SK-N-MC (cell line): ENCODE measurements at regions not wholly inside any gene's neighbourhood (a gene's known extent, or its start where the extent isn't known, plus 50 kb on each side); places are given as distances from the start of the nearest gene placed in this dataset.
"Not testable (repeated sequence)": the region's sequence is repeated elsewhere in the genome, so short reads cannot be mapped to it uniquely, and the experiment has no call there.

Experiments used
- DNase-seq: peaks from one replicate; pipeline ENCODE4 v3.0.0-alpha.2; 2011; ENCODE audit warnings: low read depth, low spot score
- H3K27ac ChIP-seq: fragments of 200-600 bp; sonication (generic); 2 replicates; pipeline ENCODE4 v1.5.1; 2016; ENCODE audit warnings: mixed run types
- H3K36me3 ChIP-seq: fragments of 200-600 bp; sonication (generic); 2 replicates; pipeline ENCODE4 v1.6.1; 2017; ENCODE audit warnings: antibody characterized with exemption, low read length, mixed read lengths; ENCODE audit not compliant: insufficient read depth
- H3K4me3 ChIP-seq: fragments of 200-600 bp; sonication (generic); 2 replicates; pipeline ENCODE4 v1.5.1; 2016
- H3K9ac ChIP-seq: fragments of 200-600 bp; sonication (generic); 2 replicates; pipeline ENCODE4 v1.8.0; 2017; ENCODE audit warnings: mixed run types, mixed read lengths; ENCODE audit not compliant: insufficient read length
- H3K9me3 ChIP-seq: fragments of 200-600 bp; sonication (generic); 2 replicates; pipeline ENCODE4 v1.6.1; 2017; ENCODE audit warnings: low read depth, mild to moderate bottlenecking, antibody characterized with exemption, low read length, moderate library complexity, mixed read lengths
- EZH2 ChIP-seq: fragments of 200-600 bp; sonication (generic); IDR thresholded peaks from one replicate; pipeline ENCODE4 v1.6.1; 2017; ENCODE audit warnings: antibody characterized with exemption
- FOXP2 ChIP-seq: optimal IDR thresholded peaks from 2 replicates; pipeline ENCODE3; 2011; ENCODE audit warnings: mild to moderate bottlenecking, moderate library complexity; ENCODE audit not compliant: insufficient read depth; ENCODE audit errors: extremely low read length, control extremely low read depth
- POLR2AphosphoS5 ChIP-seq: IDR thresholded peaks from 2 replicates; pipeline ENCODE4 v1.6.1; 2012; ENCODE audit warnings: mild to moderate bottlenecking, low read depth, low read length, borderline replicate concordance

- H3K9me3 ChIP-seq, H3K27ac ChIP-seq, DNase-seq, H3K36me3 ChIP-seq, H3K9ac ChIP-seq, H3K4me3 ChIP-seq: not testable (repeated sequence)
Measured at GRCh38 chr11:14573539-14574057, 53.4 kb upstream of the PSMA1 start.

- DNase-seq: no peak
Measured at GRCh38 chr11:14577292-14577691, 57.1 kb upstream of the PSMA1 start.

GRCh38 chr11:14577835-14578529 lies 57.8 kb upstream of the PSMA1 start:
- TF ChIP-seq POLR2AphosphoS5 (no peak), FOXP2 (no peak), EZH2 (no peak)
- peak overlapping the region; percentile 76 for H3K27ac ChIP-seq
- H3K9ac ChIP-seq: no peak overlapping the region
- H3K4me3 ChIP-seq: peak overlapping the region; percentile 16
- H3K9me3 ChIP-seq: no peaks in the 10 kb centered on the region
- H3K36me3 ChIP-seq: no peaks in the 10 kb centered on the region
- DNase-seq: no peak

More at GRCh38 chr11:14577292-14577691, 57.1 kb upstream of the PSMA1 start:
- TF ChIP-seq EZH2 (no peak), FOXP2 (no peak), POLR2AphosphoS5 (no peak)
- H3K9ac ChIP-seq: no peak overlapping the region
- H3K36me3 ChIP-seq: no peaks in the 10 kb centered on the region
- H3K9me3 ChIP-seq: no peaks in the 10 kb centered on the region
- H3K27ac ChIP-seq: no peak overlapping the region
- no peak overlapping the region for H3K4me3 ChIP-seq

- DNase-seq: peak; percentile 89
- TF ChIP-seq EZH2 (no peak), FOXP2 (peak; percentile 98), POLR2AphosphoS5 (no peak)
- Histone ChIP-seq H3K27ac (peak overlapping the region; percentile 76), H3K9ac (no peak overlapping the region), H3K4me3 (peak overlapping the region; percentile 16), H3K36me3 (no peaks in the 10 kb centered on the region), H3K9me3 (no peaks in the 10 kb centered on the region)
Measured at GRCh38 chr11:14578541-14578956, 58.4 kb upstream of the PSMA1 start.

- no peak for DNase-seq
Measured at GRCh38 chr11:14579646-14580045, 59.5 kb upstream of the PSMA1 start.

GRCh38 chr11:14582793-14583192 lies 60.8 kb upstream of the PDE3B start:
- TF ChIP-seq FOXP2 (no peak), EZH2 (no peak), POLR2AphosphoS5 (no peak)
- no peak overlapping the region for H3K4me3 ChIP-seq

More at GRCh38 chr11:14579646-14580045, 59.5 kb upstream of the PSMA1 start:
- TF ChIP-seq FOXP2 (no peak), POLR2AphosphoS5 (no peak), EZH2 (no peak)
- Histone ChIP-seq H3K9ac (no peak overlapping the region), H3K36me3 (no peaks in the 10 kb centered on the region), H3K27ac (no peak overlapping the region; the same call in 1 of the 2 replicates), H3K9me3 (no peaks in the 10 kb centered on the region), H3K4me3 (no peak overlapping the region)

GRCh38 chr11:14583252-14584034 lies 60.2 kb upstream of the PDE3B start:
- H3K9ac ChIP-seq: no peak overlapping the region
- no peak for DNase-seq
- TF ChIP-seq FOXP2 (no peak), EZH2 (no peak), POLR2AphosphoS5 (no peak)

More at GRCh38 chr11:14582793-14583192, 60.8 kb upstream of the PDE3B start:
- no peak for DNase-seq
- H3K36me3 ChIP-seq: no peaks in the 10 kb centered on the region
- no peaks in the 10 kb centered on the region for H3K9me3 ChIP-seq
- H3K27ac ChIP-seq: no peak overlapping the region
- no peak overlapping the region for H3K9ac ChIP-seq

GRCh38 chr11:14584035-14584363 lies 59.6 kb upstream of the PDE3B start:
- no peaks in the 10 kb centered on the region for H3K9me3 ChIP-seq
- H3K36me3 ChIP-seq: no peaks in the 10 kb centered on the region
- TF ChIP-seq FOXP2: no peak
- TF ChIP-seq EZH2: no peak
- TF ChIP-seq POLR2AphosphoS5: no peak
- no peak overlapping the region for H3K4me3 ChIP-seq
- no peak overlapping the region for H3K9ac ChIP-seq
- H3K27ac ChIP-seq: no peak overlapping the region
- no peak for DNase-seq

More at GRCh38 chr11:14583252-14584034, 60.2 kb upstream of the PDE3B start:
- Histone ChIP-seq H3K9me3 (no peaks in the 10 kb centered on the region), H3K4me3 (no peak overlapping the region), H3K27ac (no peak overlapping the region), H3K36me3 (no peaks in the 10 kb centered on the region)
